ENCODE measurements at regions not wholly inside any gene's neighbourhood (a gene's known extent, or its start where the extent isn't known, plus 50 kb on each side); places are given as distances from the start of the nearest gene placed in this dataset.

- H3K27me3 ChIP-seq (ENCODE audit: control insufficient read depth in 2 of 2, insufficient read depth in 2 of 2, low read length in 2 of 2), result no peaks in the 10 kb centered on the region
- H3K4me1 ChIP-seq (ENCODE audit: control insufficient read depth in 1 of 2, insufficient read depth in 2 of 2, low read length in 2 of 2), result peaks cover 7% of the 10 kb centered on the region in 2 donors
- intact Hi-C loops (cut with micrococcal nuclease), result no loop called here
- DNase-seq, result no peak
- H3K36me3 ChIP-seq (replicated peaks in 1 of 2; ENCODE audit: control insufficient read depth in 1 of 2, insufficient read depth in 2 of 2, low read length in 2 of 2), result no peaks in the 10 kb centered on the region
- no peak overlapping the region for H3K27ac ChIP-seq (ENCODE audit: low read depth in 1 of 2, low read length in 2 of 2)
- H3K4me2 ChIP-seq (replicated peaks; ENCODE audit: extremely low read depth, low read length, poor library complexity, severe bottlenecking), result no peak overlapping the region
- H3K9ac ChIP-seq (ENCODE audit: insufficient read depth, low read length, poor library complexity, severe bottlenecking), result no peak overlapping the region
- TF ChIP-seq CTCF (IDR thresholded peaks at IDR 0.05), result no peak
- H4K20me1 ChIP-seq (ENCODE audit: insufficient read depth, low read length), result no peaks in the 10 kb centered on the region
- H3K4me3 ChIP-seq (replicated peaks in 1 of 3; ENCODE audit: low read depth in 2 of 3, low read length in 3 of 3), result no peak overlapping the region
- H3K4me1 Mint-ChIP-seq, result peaks cover 3% of the 10 kb centered on the region
- no peaks in the 10 kb centered on the region for H3K9me3 ChIP-seq (replicated peaks in 1 of 2; ENCODE audit: control insufficient read depth in 1 of 2, insufficient read depth in 1 of 2, low read length in 2 of 2)
- no peaks in the 10 kb centered on the region for H3K36me3 Mint-ChIP-seq
- WGBS (ENCODE audit: insufficient coverage), result 96% methylated on average over 2 of the region's 2 CpGs
- H2AFZ ChIP-seq (ENCODE audit: insufficient read depth, low read depth, low read length, poor library complexity, severe bottlenecking), result no peak overlapping the region
- peaks cover 2 to 5% (median 4%) of the 10 kb centered on the region in 3 donors for H3K27me3 Mint-ChIP-seq (ENCODE audit: low read depth in 3 of 3)
- H3K27ac Mint-ChIP-seq, result no peak overlapping the region
- no peaks in the 10 kb centered on the region for H3K79me2 ChIP-seq (ENCODE audit: insufficient read depth, low read length)
- no peak overlapping the region for H3K4me3 Mint-ChIP-seq
- H3K9me3 Mint-ChIP-seq, result peaks cover 0 to 15% (median 7%) of the 10 kb centered on the region in 7 donors
Measured at GRCh38 chr4:106700321-106700720, 331.7 kb upstream of the GIMD1 start.

GRCh38 chr4:106698621-106699195, 330.1 kb upstream of the GIMD1 start:
- H2AFZ ChIP-seq (ENCODE audit: insufficient read depth, low read depth, low read length, poor library complexity, severe bottlenecking), result no peak overlapping the region
- no peaks in the 10 kb centered on the region for H3K79me2 ChIP-seq (ENCODE audit: insufficient read depth, low read length)
- peaks cover 2 to 5% (median 4%) of the 10 kb centered on the region in 3 donors for H3K27me3 Mint-ChIP-seq (ENCODE audit: low read depth in 3 of 3)
- TF ChIP-seq CTCF (IDR thresholded peaks at IDR 0.05), result no peak
- no peak overlapping the region for H3K27ac ChIP-seq (ENCODE audit: low read depth in 1 of 2, low read length in 2 of 2)
- no peak for DNase-seq
- H3K4me2 ChIP-seq (replicated peaks; ENCODE audit: extremely low read depth, low read length, poor library complexity, severe bottlenecking), result no peak overlapping the region
- peaks cover 23% of the 10 kb centered on the region in 2 donors for H3K4me1 ChIP-seq (ENCODE audit: control insufficient read depth in 1 of 2, insufficient read depth in 2 of 2, low read length in 2 of 2)
- peaks cover 6 to 19% (median 10%) of the 10 kb centered on the region in 7 donors for H3K9me3 Mint-ChIP-seq
- no peaks in the 10 kb centered on the region for H3K9me3 ChIP-seq (replicated peaks in 1 of 2; ENCODE audit: control insufficient read depth in 1 of 2, insufficient read depth in 1 of 2, low read length in 2 of 2)
- H3K4me1 Mint-ChIP-seq, result peaks cover 14% of the 10 kb centered on the region
- H4K20me1 ChIP-seq (ENCODE audit: insufficient read depth, low read length), result no peaks in the 10 kb centered on the region
- no peak overlapping the region for H3K9ac ChIP-seq (ENCODE audit: insufficient read depth, low read length, poor library complexity, severe bottlenecking)
- no peak overlapping the region for H3K4me3 ChIP-seq (replicated peaks in 1 of 3; ENCODE audit: low read depth in 2 of 3, low read length in 3 of 3)
- WGBS (ENCODE audit: insufficient coverage), result 43% methylated on average over 1 of the region's 1 CpG
- no peaks in the 10 kb centered on the region for H3K27me3 ChIP-seq (ENCODE audit: control insufficient read depth in 2 of 2, insufficient read depth in 2 of 2, low read length in 2 of 2)
- H3K27ac Mint-ChIP-seq, result no peak overlapping the region
- intact Hi-C loops (cut with micrococcal nuclease), result no loop called here
- H3K36me3 ChIP-seq (replicated peaks in 1 of 2; ENCODE audit: control insufficient read depth in 1 of 2, insufficient read depth in 2 of 2, low read length in 2 of 2), result no peaks in the 10 kb centered on the region
- H3K36me3 Mint-ChIP-seq, result no peaks in the 10 kb centered on the region
- no peak overlapping the region for H3K4me3 Mint-ChIP-seq
